CD4-positive, alpha-beta T cell treated with Interleukin-6 for 4 hours (primary cell): ENCODE measurements at regions not wholly inside any gene's neighbourhood (a gene's known extent, or its start where the extent isn't known, plus 50 kb on each side); places are given as distances from the start of the nearest gene placed in this dataset.
"Not testable (repeated sequence)": the region's sequence is repeated elsewhere in the genome, so short reads cannot be mapped to it uniquely, and the experiment has no call there.

Experiments
- DNase-seq: peaks from one replicate; pipeline ENCODE4 v3.0.0-alpha.2; 2020; ENCODE audit warnings: mixed read lengths

- DNase-seq, result no peak
Observed at GRCh38 chr1:65527707-65528503, 107.4 kb downstream of the LEPR start.

DNA sequence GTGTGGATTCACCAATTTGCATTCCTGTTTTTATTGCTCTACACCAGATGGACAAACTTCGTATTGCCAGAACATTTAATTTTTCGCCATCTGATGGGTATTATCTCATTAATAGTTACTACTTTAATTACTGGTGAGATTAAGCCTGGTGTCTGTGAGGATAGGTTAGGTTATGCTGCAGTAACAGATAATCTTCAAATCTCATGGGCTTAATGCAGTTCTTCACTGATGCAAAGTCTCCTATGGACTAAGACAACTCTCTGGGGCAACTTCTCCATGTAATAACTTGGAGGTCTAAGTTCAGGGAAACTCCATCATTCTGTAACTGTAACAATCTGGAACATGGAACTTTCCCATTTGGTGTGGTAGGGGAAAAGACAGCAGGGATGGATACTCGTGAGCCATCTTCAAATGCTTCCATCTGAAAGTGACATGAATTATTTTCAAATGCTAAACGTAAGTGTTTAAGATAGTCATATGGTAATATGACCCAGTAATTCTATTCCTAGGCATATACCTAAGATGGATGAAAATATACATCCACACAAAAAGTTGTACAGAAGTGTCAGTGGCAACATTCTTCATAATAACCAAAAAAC lies 111.6 kb downstream of the LEPR start:
- DNase-seq, result no peak

- DNase-seq, result no peak
Observed at GRCh38 chr1:65535981-65536380, 115.5 kb downstream of the LEPR start.

- DNase-seq, result no peak
Observed at GRCh38 chr1:65538086-65538485, 117.6 kb downstream of the LEPR start.

- no peak for DNase-seq
Observed at GRCh38 chr1:65538664-65539063, 118.2 kb downstream of the LEPR start.

DNA sequence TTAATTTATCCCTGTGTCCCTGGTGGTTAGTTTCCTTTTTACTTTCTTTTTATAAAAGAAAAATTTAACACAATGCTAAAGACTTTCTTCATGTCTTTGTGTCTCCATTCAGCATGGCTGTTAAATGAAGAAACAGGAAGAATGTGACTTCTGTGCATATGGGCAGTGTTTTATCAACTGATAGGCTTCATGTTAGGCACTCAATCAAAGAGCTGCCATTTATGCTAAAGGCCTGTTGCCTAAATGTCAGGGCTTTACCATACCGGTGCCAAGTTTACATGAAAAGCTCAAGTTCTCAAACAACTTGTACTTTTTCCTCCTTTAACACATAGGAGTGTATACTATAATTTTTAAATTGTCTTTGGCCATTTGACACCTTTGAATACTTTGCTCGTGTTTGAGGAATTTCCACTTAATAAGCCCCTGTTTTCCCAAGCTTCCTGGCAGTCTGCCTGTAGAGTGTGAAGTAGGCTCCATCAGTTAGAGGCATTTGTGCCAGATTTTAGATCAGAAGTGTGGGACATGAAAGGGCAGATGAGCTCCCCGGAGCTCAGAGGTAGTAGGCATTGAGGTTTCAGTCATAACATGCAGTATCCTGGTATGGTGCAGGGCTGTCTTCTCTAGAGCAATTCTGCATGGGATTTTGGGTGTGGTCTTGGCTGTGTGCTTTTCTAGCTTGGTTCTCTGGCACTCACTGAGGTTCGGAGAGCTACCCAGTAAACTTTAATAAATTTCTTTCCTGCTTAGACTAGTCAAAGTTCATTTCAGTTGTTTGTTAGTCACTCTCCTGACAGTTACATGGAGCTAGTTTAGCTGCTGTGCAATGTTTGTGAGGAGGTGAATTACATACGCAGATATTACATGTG lies 119.0 kb downstream of the LEPR start:
- no peak for DNase-seq

- no peak for DNase-seq
Observed at GRCh38 chr1:65541161-65541560, 120.7 kb downstream of the LEPR start.

DNA sequence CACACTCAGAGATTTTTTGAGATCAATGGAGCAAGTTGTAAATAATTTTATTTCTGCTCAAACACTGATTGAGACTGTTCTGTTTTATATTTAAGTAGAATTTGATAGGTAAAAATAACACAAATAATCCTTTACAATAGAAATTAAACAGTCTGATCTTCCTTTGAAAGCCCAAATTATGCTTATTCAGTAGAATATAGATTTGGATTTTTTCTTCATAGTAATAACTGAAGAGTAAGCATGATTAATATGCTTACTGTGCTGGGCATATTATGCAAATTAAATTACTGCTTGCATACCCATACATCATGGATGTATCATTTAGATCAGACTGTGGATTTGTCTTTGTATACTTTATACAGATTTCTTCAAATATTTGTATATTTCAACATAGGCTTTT lies 121.4 kb downstream of the LEPR start:
- no peak for DNase-seq

GRCh38 chr1:65542592-65542991 lies 122.1 kb downstream of the LEPR start:
- DNase-seq, result not testable (repeated sequence)

- not testable (repeated sequence) for DNase-seq
Observed at GRCh38 chr1:65550306-65551010, 130.0 kb downstream of the LEPR start.

DNA sequence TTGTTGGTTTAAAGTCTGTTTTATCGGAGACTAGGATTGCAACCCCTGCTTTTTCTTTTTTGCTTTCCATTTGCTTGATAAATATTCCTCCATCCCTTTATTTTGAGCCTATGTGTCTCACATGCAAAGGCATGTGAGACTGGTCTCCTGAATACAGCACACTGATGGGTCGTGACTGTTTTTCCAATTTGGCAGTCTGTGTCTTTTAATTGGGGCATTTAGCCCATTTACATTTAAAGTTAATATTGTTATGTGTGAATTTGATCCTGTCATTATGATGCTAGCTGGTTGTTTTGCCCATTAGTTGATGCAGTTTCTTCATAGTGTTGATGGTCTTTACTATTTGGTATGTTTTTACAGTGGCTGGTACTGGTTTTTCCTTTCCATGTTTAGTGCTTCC lies 132.0 kb downstream of the LEPR start:
- DNase-seq, result not testable (repeated sequence)

GRCh38 chr1:65554086-65554764 lies 133.8 kb downstream of the LEPR start:
- not testable (repeated sequence) for DNase-seq

DNA sequence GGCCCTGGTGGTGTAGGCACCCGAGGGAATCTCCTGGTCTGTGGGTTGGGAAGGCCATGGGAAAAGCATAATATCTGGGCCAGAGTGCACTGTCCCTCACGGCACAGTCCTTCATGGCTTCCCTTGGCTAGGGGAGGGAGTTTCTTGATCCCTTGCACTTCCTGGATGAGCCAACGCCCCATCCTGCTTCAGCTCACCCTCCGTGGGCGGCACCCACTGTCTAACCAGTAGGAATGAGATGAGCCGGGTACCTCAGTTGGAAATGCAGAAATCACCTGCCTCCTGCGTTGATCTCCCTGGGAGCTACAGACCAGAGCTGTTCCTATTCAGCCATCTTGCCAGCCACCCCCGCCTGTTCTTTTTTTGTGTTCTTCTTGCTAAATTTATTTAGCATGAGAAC lies 134.4 kb downstream of the LEPR start:
- DNase-seq, result no peak

GRCh38 chr1:65558215-65558614 lies 137.7 kb downstream of the LEPR start:
- DNase-seq, result no peak

- DNase-seq, result no peak
Observed at GRCh38 chr1:65564493-65564892, 144.0 kb downstream of the LEPR start.

DNA sequence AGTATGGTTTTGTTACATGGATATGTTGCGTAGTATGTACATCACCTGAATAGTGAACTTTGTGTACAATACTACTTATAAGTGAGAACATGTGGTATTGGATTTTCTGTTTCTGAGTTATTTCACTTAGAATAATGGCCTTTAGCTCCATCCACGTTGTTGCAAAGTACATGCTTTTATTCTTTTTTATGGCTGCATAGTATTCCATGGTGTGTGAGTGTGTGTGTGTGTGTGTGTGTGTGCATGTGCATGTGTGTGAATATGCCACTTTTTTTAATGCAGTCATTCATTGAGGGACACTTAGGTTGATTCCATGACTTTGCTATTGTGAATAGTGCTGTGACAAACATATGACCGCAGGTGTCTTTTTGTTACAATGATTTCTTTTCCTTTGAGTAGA lies 147.8 kb downstream of the LEPR start:
- DNase-seq, result no peak

GRCh38 chr1:65572701-65573421 lies 152.4 kb downstream of the LEPR start:
- DNase-seq, result no peak

GRCh38 chr1:65577278-65577677 lies 156.8 kb downstream of the LEPR start:
- no peak for DNase-seq

GRCh38 chr1:65577982-65578381 lies 157.5 kb downstream of the LEPR start:
- not testable (repeated sequence) for DNase-seq

- DNase-seq, result no peak
Observed at GRCh38 chr1:65581119-65581518, 160.7 kb downstream of the LEPR start.

DNA sequence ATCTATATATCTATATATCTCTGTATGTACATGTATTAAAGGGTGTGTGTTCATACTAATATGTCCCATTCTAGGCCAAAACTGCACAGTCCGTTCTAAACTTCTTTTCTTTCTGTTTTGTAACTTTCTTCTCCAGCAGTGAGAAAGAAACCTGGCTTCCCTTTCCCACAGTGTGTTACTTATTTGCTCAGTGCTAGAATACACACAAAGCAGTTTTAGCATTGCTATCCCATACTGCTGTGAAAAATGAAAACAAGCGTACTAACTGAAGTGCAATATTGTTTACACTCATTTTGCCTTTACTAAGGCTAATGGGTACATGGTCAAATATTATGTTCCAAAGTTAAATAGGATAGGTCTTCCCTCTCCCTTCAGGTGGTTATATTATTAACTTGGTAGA lies 163.9 kb downstream of the LEPR start:
- DNase-seq, result no peak

GRCh38 chr1:65590279-65590678 lies 169.8 kb downstream of the LEPR start:
- DNase-seq, result no peak
